ENCODE measurements at regions not wholly inside any gene's neighbourhood (a gene's known extent, or its start where the extent isn't known, plus 50 kb on each side); places are given as distances from the start of the nearest gene placed in this dataset.

- Histone ChIP-seq H3K79me1 (ENCODE audit: low read depth in 1 of 2, low read length in 2 of 2) (no peaks in the 10 kb centered on the region), H2BK15ac (ENCODE audit: low read depth, low read length) (no peak overlapping the region), H3K4me2 (ENCODE audit: low read depth, low read length) (no peak overlapping the region), H3K4me3 (ENCODE audit: insufficient read depth, low read depth, low read length) (no peak overlapping the region), H2BK20ac (ENCODE audit: low read depth, low read length) (no peak overlapping the region), H2AK5ac (ENCODE audit: low read depth, low read length) (no peak overlapping the region), H3K4ac (ENCODE audit: low read depth, low read length) (no peak overlapping the region), H4K91ac (ENCODE audit: insufficient read depth, low read depth, low read length) (no peak overlapping the region), H3K27me3 (ENCODE audit: control insufficient read depth, insufficient read depth, low read length) (0 out of 2 replicates have a peak, but pooled peaks cover 2% of the 10 kb centered on the region), H2BK120ac (ENCODE audit: low read depth, low read length) (no peak overlapping the region), H3K18ac (ENCODE audit: low read depth, low read length) (no peak overlapping the region), H2AK9ac (replicated peaks; ENCODE audit: low read depth, low read length, poor library complexity) (no peak overlapping the region), H3K23ac (ENCODE audit: low read depth, low read length) (no peak overlapping the region), H3K4me1 (ENCODE audit: control insufficient read depth, insufficient read depth, low read length) (0 out of 2 replicates have a peak, but pooled peaks cover 2% of the 10 kb centered on the region), H3K27ac (ENCODE audit: insufficient read depth, low read length) (no peak overlapping the region), H4K20me1 (ENCODE audit: insufficient read depth, low read length) (no peaks in the 10 kb centered on the region), H2AFZ (replicated peaks; ENCODE audit: low read length, poor library complexity) (no peak overlapping the region), H3K9me1 (ENCODE audit: insufficient read depth, low read length) (no peaks in the 10 kb centered on the region), H3K9me3 (ENCODE audit: control insufficient read depth, insufficient read depth, low read length) (no peaks in the 10 kb centered on the region), H3K9ac (ENCODE audit: low read depth, low read length) (no peak overlapping the region), H3K36me3 (ENCODE audit: control insufficient read depth, insufficient read depth, low read length) (no peaks in the 10 kb centered on the region), H3K14ac (replicated peaks; ENCODE audit: low read depth, low read length) (no peak overlapping the region), H3K56ac (ENCODE audit: extremely low read depth, insufficient read depth, low read length) (no peak overlapping the region), H4K8ac (ENCODE audit: low read depth in 2 of 2, low read length in 2 of 2) (no peak overlapping the region), H4K5ac (ENCODE audit: low read depth, low read length) (no peak overlapping the region), H2BK5ac (ENCODE audit: low read depth, low read length, poor library complexity, severe bottlenecking) (no peak overlapping the region)
- ChIA-PET CTCF (no interaction called here), POLR2A (ENCODE audit: unreplicated experiment) (no interaction called here)
- BruUV-seq (replicated peaks): no TSS peak
- no CpG with 5 or more reads among the region's 3 CpGs for WGBS, 2 experiments (ENCODE audit: extremely low coverage in 2 of 2, insufficient read length in 1 of 2)
- intact Hi-C loops (cut with micrococcal nuclease): no loop called here
- no peak for DNase-seq
- ATAC-seq (ENCODE audit: low read depth): no peak
- no peak for TF ChIP-seq POLR2A (IDR thresholded peaks at IDR 0.05; ENCODE audit: low read depth, low read length)
- no peak for TF ChIP-seq ELK1 (IDR thresholded peaks at IDR 0.05; ENCODE audit: borderline replicate concordance, low read depth, low read length)
- in situ Hi-C loops (cut with MboI; ENCODE audit: low sequenced_read_pairs): no loop called here
- dilution Hi-C loops (cut with HindIII; ENCODE audit: low sequenced_read_pairs, unreplicated experiment): no loop called here
Measured at GRCh38 chr3:56876916-56877315, 75.2 kb upstream of the ARHGEF3 start.
